Activated naive CD4-positive, alpha-beta T cell treated with anti-CD3 and anti-CD28 coated beads for 36 hours (primary cell): ENCODE measurements at regions not wholly inside any gene's neighbourhood (a gene's known extent, or its start where the extent isn't known, plus 50 kb on each side); places are given as distances from the start of the nearest gene placed in this dataset.
"Not testable (repeated sequence)": the region's sequence is repeated elsewhere in the genome, so short reads cannot be mapped to it uniquely, and the experiment has no call there.

Source experiments
- CTCF ChIA-PET: fragments of 350-600 bp; sonication (Branson Sonifier 250); formaldehyde crosslinking; loops from one replicate; lab custom pipeline; 2021; ENCODE audit warnings: antibody characterized with exemption; lab: Charles Lee
- DNase-seq: peaks from one replicate; pipeline ENCODE4 v3.0.0-alpha.2; 2020
- H3K27ac Mint-ChIP-seq: one replicate; pipeline ENCODE4 v1.8.0; 2021; ENCODE audit warnings: mild to moderate bottlenecking, mixed read lengths
- H3K27me3 Mint-ChIP-seq: one replicate; pipeline ENCODE4 v1.8.0; 2021; ENCODE audit warnings: low read depth, mixed read lengths
- H3K36me3 Mint-ChIP-seq: one replicate; pipeline ENCODE4 v1.8.0; 2021; ENCODE audit warnings: low read depth, mixed read lengths
- H3K4me1 Mint-ChIP-seq: one replicate; pipeline ENCODE4 v1.8.0; 2021; ENCODE audit warnings: low read depth, mixed read lengths
- H3K4me3 Mint-ChIP-seq: one replicate; pipeline ENCODE4 v1.8.0; 2021; ENCODE audit warnings: mild to moderate bottlenecking, moderate library complexity, mixed read lengths
- H3K9me3 Mint-ChIP-seq: one replicate; pipeline ENCODE4 v1.8.0; 2021; ENCODE audit warnings: mixed read lengths
- intact Hi-C: fragments of 100-400 bp; cut with micrococcal nuclease; formaldehyde crosslinking; loops from one replicate; pipeline ENCODE4 v1.15.1; 2023

DNA sequence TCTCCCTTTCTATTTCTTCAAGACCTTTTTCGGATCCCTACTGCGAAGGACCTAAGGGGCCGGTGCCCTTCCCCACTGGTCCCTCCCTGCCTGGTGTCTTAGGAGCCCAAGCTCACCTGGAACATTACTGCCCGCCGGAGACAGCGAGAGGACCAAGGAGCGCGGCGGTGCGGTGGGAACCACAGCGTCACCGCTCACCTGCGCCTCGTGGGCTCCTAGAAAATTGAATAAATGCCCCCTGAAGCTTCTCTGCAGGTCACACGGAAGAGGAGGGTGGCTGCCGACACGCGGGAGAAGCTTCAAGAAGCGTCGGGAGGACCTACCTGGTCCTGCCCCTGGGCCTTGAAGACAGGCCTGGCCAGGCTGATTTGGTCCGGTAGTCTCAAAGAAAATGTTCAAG lies 65.2 kb downstream of the PPIAL4A start:
- CTCF ChIA-PET: no interaction called here
- H3K27ac Mint-ChIP-seq: no peak overlapping the region
- intact Hi-C loops: no loop called here

DNA sequence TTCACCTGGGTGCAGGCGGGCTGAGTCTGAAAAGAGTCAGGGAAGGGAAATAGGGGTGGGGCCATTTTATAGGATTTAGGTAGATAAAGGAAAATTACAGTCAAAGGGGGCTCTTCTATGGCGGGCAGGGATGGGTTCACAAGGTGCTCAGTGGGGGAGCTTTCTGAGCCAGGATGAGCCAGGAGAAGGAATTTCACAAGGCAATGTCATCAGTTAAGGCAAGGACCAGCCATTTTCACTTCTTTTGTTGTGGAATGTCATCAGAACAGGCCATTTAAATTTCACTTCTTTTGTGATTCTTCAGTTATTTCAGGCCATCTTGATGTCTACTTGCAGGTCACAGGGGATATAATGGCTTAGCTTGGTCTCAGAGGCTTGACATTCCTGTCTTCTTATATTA lies 66.4 kb downstream of the PPIAL4A start:
- not testable (repeated sequence) for H3K27ac Mint-ChIP-seq, H3K36me3 Mint-ChIP-seq

More for the DNA sequence above, 65.2 kb downstream of the PPIAL4A start:
- no peak overlapping the region for H3K4me3 Mint-ChIP-seq
- H3K27me3 Mint-ChIP-seq: no peaks in the 10 kb centered on the region
- H3K9me3 Mint-ChIP-seq: peaks cover 4% of the 10 kb centered on the region
- peaks cover 3% of the 10 kb centered on the region for H3K4me1 Mint-ChIP-seq
- H3K36me3 Mint-ChIP-seq: peaks cover 8% of the 10 kb centered on the region
- DNase-seq: no peak

DNA sequence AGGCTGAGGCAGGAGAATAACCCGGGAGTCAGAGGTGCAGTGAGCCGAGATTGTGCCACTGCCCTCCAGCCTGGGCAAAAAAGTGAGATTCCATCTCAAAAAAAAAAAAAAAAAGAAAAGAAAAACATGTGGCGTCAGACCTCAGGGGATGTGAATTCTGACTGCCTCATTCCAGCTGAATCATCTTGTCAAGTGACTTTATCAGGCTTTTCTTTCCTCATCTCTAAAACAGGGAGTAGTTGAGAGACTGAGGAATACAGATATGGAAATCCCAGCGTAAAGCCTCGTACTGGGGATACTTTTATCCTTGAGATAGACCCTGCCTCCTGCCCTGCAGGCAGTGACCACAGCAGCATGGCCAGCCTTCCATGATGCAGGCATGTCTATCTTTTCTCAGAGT lies 76.4 kb downstream of the PPIAL4A start:
- DNase-seq, H3K27me3 Mint-ChIP-seq, H3K4me3 Mint-ChIP-seq, H3K4me1 Mint-ChIP-seq, H3K27ac Mint-ChIP-seq, H3K36me3 Mint-ChIP-seq, CTCF ChIA-PET, H3K9me3 Mint-ChIP-seq, intact Hi-C loops: not testable (repeated sequence)

More for the DNA sequence above, 66.4 kb downstream of the PPIAL4A start:
- H3K9me3 Mint-ChIP-seq, intact Hi-C loops, H3K4me1 Mint-ChIP-seq, H3K4me3 Mint-ChIP-seq, H3K27me3 Mint-ChIP-seq, CTCF ChIA-PET, DNase-seq: not testable (repeated sequence)

DNA sequence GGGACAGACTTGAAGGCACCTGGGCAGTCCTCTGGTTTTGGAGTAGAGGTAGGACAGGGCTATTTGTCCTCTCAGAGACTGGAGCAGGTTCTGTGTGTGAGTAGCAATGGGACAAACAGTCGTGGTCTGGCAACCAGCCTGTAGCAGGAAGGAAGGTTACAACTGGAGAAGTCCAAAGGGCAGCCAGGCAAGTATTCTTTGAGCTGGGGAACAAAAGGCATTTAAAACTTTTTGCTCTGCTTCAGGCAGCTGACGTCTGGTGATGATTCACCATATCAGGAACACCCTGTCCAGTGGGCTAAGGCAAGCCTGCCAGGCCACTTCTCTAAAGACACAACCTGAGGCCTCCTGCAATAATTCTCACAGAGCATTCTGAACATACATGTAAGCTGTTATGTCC lies 83.3 kb downstream of the PPIAL4A start:
- H3K27ac Mint-ChIP-seq, H3K4me3 Mint-ChIP-seq, CTCF ChIA-PET, H3K27me3 Mint-ChIP-seq, intact Hi-C loops, H3K4me1 Mint-ChIP-seq, H3K9me3 Mint-ChIP-seq, DNase-seq, H3K36me3 Mint-ChIP-seq: not testable (repeated sequence)

DNA sequence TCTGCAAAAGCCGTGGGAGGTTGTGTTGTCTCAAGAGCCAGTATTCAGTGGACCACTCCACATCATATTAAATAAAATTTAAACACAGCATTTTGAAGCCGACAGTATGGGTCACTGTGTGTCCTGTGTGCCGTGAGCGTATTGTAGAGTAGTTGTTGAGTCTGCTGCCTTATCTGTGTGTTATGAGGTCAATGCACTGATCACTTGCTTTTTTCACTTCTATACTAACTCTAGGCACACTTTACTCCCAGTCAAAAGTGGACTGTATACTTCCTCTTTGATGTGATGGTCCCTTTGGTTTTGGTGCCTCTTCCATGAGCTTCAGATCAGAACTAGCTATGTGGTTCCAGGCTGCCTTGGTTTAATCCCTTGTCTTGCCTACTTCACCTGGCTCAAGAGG lies 84.3 kb downstream of the PPIAL4A start:
- CTCF ChIA-PET, H3K36me3 Mint-ChIP-seq, H3K4me1 Mint-ChIP-seq, intact Hi-C loops, H3K27me3 Mint-ChIP-seq, H3K27ac Mint-ChIP-seq, H3K4me3 Mint-ChIP-seq, DNase-seq, H3K9me3 Mint-ChIP-seq: not testable (repeated sequence)

DNA sequence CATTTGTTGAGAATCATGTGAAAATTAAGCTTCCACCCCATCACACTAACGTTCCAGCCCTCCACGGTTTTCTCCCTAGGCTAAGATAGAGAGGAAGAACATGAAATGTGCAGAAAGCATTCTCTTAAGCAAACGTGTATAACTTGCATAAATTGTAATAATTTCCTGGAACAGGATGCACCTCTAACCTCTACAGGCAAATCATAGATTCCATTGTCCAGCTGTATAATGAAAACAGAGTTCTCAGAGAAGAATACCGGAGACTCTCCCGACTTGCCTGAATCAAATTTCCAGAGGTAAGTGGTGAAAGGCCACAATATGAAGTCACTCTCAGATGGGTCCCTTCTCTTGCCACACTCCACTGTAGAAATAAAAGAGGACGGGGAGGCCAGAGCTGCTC lies 87.7 kb downstream of the PPIAL4A start:
- H3K36me3 Mint-ChIP-seq, intact Hi-C loops, CTCF ChIA-PET, H3K27me3 Mint-ChIP-seq, H3K9me3 Mint-ChIP-seq, H3K4me3 Mint-ChIP-seq, H3K4me1 Mint-ChIP-seq, H3K27ac Mint-ChIP-seq, DNase-seq: not testable (repeated sequence)

DNA sequence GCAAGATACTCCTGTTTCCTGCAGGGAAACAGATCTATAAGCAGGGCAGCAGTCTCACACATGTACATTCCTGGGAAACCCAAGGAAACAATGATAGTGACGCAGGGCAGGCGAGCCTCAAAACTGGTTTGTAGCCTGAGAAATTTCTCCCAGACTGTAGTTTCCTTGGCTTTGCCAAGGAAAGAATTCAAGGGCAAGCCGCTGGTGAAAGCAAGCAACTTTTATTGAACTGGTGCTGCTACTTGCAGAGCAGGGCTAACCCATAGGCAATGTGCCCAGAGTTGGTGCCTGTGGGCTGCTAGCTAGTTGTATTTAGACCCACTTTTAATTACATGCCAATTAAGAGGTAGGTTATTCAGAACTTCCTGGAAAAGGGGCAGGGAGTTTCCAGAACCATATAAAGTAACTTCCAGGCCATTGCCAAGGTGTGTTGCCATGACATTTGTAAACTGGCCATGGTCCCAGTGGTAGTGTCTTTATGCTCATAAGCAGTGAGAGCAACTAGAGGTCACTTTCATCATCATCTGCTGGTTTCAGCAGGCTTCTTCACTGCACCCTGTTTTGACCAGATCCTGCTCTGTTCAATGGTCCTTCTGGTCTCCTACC lies 92.0 kb downstream of the PPIAL4A start:
- H3K27me3 Mint-ChIP-seq, H3K4me3 Mint-ChIP-seq, H3K36me3 Mint-ChIP-seq, DNase-seq, CTCF ChIA-PET, H3K4me1 Mint-ChIP-seq, H3K27ac Mint-ChIP-seq, intact Hi-C loops, H3K9me3 Mint-ChIP-seq: not testable (repeated sequence)

DNA sequence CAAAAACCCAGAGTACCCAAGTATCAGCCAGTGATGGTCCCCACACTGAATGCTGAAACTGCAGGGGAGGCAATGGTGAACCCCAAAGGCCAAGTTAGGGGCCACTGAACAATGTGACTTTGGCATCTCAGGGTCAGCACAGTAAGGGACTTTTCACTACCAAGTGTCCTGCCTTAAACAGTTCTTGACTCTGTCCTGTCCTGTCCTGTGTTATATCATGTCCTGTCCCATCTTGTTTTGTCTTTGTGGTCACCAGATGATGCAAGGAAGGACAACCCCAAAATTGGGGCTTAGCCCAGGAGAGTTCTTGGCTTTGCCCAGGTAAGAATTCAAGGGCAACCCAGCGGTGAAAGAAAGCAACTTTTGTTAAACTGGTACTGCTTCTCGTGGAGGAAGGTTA lies 105.0 kb downstream of the PPIAL4A start:
- intact Hi-C loops, DNase-seq, H3K4me3 Mint-ChIP-seq, H3K9me3 Mint-ChIP-seq, H3K27ac Mint-ChIP-seq, CTCF ChIA-PET, H3K36me3 Mint-ChIP-seq, H3K4me1 Mint-ChIP-seq, H3K27me3 Mint-ChIP-seq: not testable (repeated sequence)

DNA sequence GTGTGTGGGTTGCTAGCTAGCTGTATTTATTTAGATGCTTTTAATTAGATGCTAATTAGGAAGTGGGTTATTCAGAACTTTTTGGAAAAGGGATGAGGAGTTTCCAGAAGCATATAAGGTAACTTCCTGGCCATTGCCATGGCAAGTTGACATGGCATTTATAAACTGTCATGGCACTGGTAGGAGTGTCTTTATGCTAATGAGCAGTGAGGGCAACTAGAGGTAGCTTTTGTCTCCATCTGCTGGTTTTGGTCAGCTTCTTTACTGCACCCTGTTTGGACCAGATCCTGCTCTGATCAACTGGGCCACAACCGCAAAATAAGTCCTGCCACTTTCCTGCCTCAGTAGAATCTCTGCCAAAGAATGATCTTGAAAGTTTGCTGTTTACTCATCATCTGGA lies 105.5 kb downstream of the PPIAL4A start:
- H3K4me3 Mint-ChIP-seq, CTCF ChIA-PET, H3K4me1 Mint-ChIP-seq, H3K27me3 Mint-ChIP-seq, H3K9me3 Mint-ChIP-seq, intact Hi-C loops, H3K27ac Mint-ChIP-seq, H3K36me3 Mint-ChIP-seq: not testable (repeated sequence)
- DNase-seq: peak; percentile 30

DNA sequence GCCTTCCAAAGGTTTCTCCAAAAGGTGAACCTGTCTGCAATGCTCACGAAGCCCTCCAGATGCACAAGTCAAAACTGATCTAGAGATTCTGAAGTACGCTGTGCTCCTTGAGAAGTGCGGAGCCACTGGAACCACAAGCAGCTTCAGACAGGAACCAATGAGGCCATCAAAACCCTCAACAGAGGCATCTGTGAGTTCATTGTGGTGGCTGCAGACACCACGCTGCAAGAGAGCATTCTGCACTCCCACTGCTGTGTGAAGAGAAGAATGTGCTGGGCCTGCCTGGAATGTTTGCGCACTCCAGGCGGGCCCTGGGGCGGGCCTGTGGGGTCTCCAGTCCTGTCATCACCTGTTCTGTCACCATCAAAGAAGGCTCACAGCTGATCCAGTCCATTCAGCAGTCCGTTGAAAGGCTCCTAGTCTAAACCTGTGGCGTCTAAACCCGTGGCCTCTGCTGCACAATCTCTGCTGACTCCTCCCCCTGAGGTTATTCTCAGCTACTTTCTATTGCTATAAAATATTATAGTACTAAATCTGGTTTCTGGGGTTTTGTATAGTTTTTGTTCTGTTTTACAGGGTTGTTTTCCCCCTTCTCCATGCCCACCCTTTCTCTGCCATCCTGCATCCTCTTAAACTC lies 111.6 kb downstream of the PPIAL4A start:
- H3K27ac Mint-ChIP-seq, H3K27me3 Mint-ChIP-seq, CTCF ChIA-PET, H3K4me3 Mint-ChIP-seq, H3K4me1 Mint-ChIP-seq, H3K36me3 Mint-ChIP-seq, H3K9me3 Mint-ChIP-seq, intact Hi-C loops: not testable (repeated sequence)
- peak; percentile 10 for DNase-seq

DNA sequence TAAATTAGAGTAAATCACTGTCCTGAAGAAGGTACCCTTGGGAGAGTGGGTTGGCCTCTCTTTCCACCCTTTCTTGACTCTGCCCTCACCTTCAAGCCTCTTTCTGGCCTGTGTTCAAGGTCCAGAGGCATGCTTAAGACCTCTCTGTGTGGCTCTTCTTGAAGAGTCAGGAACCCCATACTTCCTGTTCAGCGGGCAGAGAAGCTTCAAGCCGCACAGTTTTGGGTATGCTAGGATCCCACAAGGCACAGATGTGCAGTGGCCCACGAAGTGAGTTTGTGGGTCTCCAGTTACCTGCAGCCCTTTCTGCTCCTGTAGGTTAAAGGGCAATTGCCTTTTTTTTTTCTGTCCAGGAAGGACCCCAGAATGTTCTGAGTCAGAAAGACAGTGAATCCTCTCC lies 113.7 kb downstream of the PPIAL4A start:
- H3K4me3 Mint-ChIP-seq, H3K36me3 Mint-ChIP-seq, DNase-seq, H3K9me3 Mint-ChIP-seq, intact Hi-C loops, CTCF ChIA-PET, H3K27me3 Mint-ChIP-seq, H3K27ac Mint-ChIP-seq: not testable (repeated sequence)
- peaks cover 12% of the 10 kb centered on the region for H3K4me1 Mint-ChIP-seq

DNA sequence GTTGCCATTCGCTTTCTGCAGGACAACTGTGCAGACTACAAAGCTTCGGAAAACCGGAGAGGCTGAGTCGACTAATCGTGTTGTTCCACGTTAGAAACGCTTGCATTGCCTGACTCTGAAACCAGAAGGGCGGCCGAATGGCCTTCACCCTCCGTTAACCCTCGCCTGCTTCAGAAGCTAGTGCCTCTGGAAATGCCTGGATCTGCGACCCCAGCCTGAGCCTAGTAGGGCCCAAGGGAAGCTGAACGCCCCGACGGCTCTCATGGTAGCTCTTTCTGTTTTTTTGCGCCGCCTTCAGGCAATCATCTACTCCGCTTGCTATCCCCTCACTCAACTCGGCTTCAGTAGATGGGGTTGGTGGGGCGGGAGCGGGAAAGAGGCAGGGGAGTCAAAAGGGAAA lies 117.3 kb downstream of the PPIAL4A start:
- H3K4me1 Mint-ChIP-seq: peaks cover 11% of the 10 kb centered on the region
- H3K36me3 Mint-ChIP-seq, H3K9me3 Mint-ChIP-seq, H3K4me3 Mint-ChIP-seq, intact Hi-C loops, H3K27me3 Mint-ChIP-seq, DNase-seq, CTCF ChIA-PET, H3K27ac Mint-ChIP-seq: not testable (repeated sequence)

DNA sequence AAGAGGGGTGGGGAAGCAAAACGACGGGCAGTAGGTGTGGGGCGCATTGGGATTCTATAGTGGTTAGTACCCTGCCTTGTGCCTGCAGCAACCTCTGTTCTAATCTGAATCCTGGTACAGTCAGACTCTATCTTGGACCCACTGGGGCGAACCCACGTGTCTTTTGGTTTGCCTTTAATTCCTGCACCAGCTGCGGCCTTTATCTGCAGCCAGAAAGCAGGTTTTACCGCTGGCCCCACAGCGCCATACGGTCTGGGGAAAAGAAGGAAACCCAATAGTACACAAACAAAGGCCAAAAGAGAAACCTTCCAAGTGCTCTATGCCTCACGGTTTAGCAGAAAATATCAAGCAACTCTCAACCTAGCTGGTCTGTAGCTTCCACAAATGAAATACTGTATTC lies 118.2 kb downstream of the PPIAL4A start:
- DNase-seq, intact Hi-C loops, CTCF ChIA-PET, H3K27ac Mint-ChIP-seq, H3K36me3 Mint-ChIP-seq, H3K9me3 Mint-ChIP-seq, H3K27me3 Mint-ChIP-seq: not testable (repeated sequence)
- Mint-ChIP-seq H3K4me1 (peaks cover 11% of the 10 kb centered on the region), H3K4me3 (peak overlapping the region; percentile 74)
